Fibroblast of villous mesenchyme (primary cell): ENCODE measurements at regions not wholly inside any gene's neighbourhood (a gene's known extent, or its start where the extent isn't known, plus 50 kb on each side); places are given as distances from the start of the nearest gene placed in this dataset.
"Not testable (repeated sequence)": the region's sequence is repeated elsewhere in the genome, so short reads cannot be mapped to it uniquely, and the experiment has no call there.

Source experiments
- DNase-seq: peaks from one replicate; pipeline ENCODE4 v3.0.0-alpha.2; 2010; ENCODE audit warnings: low read depth
- H3K4me3 ChIP-seq: 2 replicates; pipeline ENCODE4 v1.5.1; 2011; ENCODE audit warnings: low read depth, mild to moderate bottlenecking, low read length
- TF ChIP-seq, protein P1 (sequence below): IDR thresholded peaks from 2 replicates; pipeline ENCODE4 v1.5.1; 2012; ENCODE audit warnings: low read depth, mild to moderate bottlenecking, low read length; ENCODE audit not compliant: insufficient read depth

DNA sequence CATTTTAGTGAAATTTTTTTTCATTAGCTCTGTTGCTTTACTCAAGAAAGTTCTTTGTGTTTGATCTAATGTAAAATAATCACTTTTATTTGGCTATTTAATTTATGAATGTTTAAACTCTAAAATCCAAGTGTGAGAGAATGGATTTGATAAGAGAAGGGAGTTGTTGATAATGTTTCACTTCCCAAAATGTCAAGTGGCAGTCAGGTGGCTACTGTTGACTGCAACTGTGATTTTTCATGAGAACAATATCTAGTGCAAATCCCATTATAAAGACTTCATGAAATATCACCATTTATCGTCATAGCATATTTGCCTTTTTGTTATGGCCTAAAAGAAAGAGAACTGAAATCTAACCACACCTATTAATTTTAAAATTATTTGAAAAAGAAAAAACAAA is 118.3 kb upstream of the SNX2 start:
- TF ChIP-seq, protein P1, sequence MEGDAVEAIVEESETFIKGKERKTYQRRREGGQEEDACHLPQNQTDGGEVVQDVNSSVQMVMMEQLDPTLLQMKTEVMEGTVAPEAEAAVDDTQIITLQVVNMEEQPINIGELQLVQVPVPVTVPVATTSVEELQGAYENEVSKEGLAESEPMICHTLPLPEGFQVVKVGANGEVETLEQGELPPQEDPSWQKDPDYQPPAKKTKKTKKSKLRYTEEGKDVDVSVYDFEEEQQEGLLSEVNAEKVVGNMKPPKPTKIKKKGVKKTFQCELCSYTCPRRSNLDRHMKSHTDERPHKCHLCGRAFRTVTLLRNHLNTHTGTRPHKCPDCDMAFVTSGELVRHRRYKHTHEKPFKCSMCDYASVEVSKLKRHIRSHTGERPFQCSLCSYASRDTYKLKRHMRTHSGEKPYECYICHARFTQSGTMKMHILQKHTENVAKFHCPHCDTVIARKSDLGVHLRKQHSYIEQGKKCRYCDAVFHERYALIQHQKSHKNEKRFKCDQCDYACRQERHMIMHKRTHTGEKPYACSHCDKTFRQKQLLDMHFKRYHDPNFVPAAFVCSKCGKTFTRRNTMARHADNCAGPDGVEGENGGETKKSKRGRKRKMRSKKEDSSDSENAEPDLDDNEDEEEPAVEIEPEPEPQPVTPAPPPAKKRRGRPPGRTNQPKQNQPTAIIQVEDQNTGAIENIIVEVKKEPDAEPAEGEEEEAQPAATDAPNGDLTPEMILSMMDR = no peak
- H3K4me3 ChIP-seq = no peak overlapping the region
- DNase-seq = no peak

DNA sequence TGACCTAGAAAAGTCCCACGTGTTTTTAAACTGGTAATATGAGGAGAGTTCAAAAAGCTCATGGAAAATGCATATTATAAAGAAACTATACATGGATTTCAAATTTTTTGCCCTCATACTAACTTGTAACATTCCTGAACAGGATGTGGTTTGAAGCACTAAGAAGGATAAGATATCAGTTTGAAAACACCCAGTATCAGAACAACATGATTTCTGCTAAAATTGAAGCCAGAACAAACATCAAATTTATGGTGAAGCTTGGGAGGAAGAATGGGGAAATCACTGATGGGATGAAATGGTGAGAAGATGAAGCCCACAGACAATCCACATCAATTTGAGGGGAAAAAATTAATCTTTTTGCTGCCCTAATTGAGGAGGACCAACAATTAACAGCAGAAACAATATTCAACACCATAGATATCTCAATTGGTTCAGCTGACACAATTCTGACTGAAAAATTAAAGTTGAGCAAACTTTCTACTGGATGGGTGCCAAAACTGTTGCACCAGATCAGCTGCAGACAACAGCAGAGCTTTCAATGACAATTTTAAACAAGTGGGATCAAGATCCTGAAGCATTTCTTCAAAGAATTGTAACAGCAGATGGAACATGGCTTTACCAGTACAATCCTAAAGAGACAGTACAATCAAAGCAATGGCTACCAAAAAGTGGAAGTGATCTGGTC is 113.2 kb upstream of the SNX2 start:
- H3K4me3 ChIP-seq = no peak overlapping the region
- TF ChIP-seq, protein P1 = no peak
- peak; percentile 25 for DNase-seq

DNA sequence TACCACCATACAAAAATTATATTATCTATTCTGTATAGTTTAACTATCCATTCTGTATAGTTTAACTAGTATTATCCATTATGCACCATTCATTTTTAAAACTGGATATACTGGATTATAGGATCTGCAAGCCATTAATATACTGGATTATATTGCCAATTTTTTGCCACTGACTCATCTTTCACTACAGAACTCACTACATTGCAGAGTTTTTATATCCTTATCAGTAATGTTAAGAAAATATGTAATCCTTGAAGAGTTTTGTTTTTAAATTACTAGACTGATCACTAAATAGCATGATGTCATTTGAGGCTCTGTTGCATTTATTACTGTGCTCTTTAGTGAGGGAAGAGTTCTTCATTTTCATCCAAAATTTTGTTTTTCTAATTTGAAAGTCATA is 109.8 kb upstream of the SNX2 start:
- TF ChIP-seq, protein P1 = no peak
- H3K4me3 ChIP-seq = no peak overlapping the region
- no peak for DNase-seq

DNA sequence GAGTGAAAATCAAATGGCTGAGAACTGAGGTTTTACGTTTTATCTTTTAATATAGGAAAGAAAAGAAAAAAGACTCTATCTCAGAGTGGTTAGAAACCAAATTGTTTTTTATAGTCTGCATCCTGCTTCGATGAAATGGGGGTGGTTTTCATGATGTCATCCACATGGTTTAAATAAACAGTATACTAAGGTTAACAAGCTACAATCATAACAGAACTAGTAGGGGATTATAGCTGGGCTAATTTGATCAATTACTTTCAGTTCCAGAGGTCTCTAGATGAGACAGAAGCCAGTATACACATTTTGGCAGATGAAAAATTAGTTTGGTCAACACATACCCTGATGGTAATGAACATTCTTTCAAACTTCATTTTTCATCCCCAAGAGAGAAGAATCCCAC is 106.3 kb upstream of the SNX2 start:
- TF ChIP-seq, protein P1 = no peak
- no peak for DNase-seq
- no peak overlapping the region for H3K4me3 ChIP-seq

DNA sequence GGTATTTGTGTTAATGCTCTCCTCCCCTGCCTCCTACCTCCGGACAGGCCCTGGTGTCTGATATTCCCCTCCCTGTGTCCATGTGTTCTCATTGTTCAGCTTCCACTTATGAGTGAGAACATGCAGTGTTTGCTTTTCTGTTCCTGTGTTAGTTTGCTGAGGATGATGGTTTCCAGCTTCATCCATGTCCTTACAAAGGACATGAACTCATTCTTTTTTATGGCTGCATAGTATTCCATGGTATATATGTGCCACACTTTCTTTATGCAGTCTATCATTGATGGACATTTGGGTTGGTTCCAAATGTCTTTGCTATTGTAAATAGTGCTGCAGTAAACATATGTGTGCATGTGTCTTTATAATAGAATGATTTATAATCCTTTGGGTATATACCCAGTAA is 105.2 kb upstream of the SNX2 start:
- DNase-seq, H3K4me3 ChIP-seq: not testable (repeated sequence)

DNA sequence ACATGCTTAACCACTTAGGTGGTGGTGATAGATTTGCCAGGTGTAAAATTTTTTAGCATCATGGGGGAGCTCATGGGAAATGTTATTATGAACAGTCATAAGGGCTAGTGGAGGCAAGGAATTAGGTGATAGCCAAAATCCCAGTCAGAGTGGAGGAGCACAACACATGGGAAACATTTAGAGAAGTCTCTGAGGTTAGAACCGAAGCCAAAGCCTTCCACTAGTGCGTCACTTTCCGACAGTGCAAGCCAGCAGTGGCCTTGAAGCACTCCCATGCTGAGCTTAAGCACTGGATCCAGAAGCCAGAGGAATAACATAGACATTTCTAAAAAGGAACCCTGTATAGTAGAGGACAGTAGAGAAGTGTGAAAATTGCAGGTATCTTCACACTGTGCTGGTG is 101.5 kb upstream of the SNX2 start:
- TF ChIP-seq, protein P1 = no peak
- H3K4me3 ChIP-seq = no peak overlapping the region
- DNase-seq = no peak

DNA sequence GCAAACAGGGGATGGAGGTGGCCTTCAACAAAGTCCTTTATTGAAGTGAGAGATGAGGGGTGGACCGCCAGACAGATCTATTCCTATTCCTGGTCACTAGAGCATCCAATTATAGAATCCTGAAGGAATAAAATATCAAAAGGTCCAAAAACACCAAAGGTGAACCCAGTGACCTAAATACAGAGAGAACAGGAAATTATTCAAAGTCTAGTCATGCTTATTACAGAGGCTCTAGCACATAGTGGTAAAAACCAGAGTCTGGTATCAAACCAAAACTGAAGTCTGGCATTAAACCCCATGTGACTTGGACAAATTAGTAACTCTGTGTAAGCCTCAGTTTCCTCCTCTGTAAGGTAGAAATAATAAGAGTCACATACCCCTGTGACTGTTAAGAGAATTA is 100.5 kb upstream of the SNX2 start:
- no peak overlapping the region for H3K4me3 ChIP-seq
- DNase-seq = no peak
- TF ChIP-seq, protein P1 = no peak
